ENCODE measurements at regions not wholly inside any gene's neighbourhood (a gene's known extent, or its start where the extent isn't known, plus 50 kb on each side); places are given as distances from the start of the nearest gene placed in this dataset.

- intact Hi-C loops (cut with micrococcal nuclease): no loop called here
- peaks cover 0 to 15% of the 10 kb centered on the region in 2 experiments; a peak in 2 of 4 replicates for H3K9me3 ChIP-seq (ENCODE audit: control insufficient read depth in 1 of 2, insufficient read depth in 1 of 2, low read depth in 1 of 2, low read length in 2 of 2)
- H2AFZ ChIP-seq (ENCODE audit: low read depth, low read length, poor library complexity, severe bottlenecking): no peak overlapping the region
- H3K79me2 ChIP-seq (ENCODE audit: insufficient read depth, low read length): no peaks in the 10 kb centered on the region
- H3K36me3 ChIP-seq (ENCODE audit: control insufficient read depth in 1 of 2, insufficient read depth in 2 of 2, low read length in 2 of 2): no peaks in the 10 kb centered on the region
- no peak overlapping the region for H3K27ac ChIP-seq (ENCODE audit: low read depth, low read length)
- no peaks in the 10 kb centered on the region for H4K20me1 ChIP-seq (ENCODE audit: insufficient read depth)
- ChIA-PET CTCF (no interaction called here), RAD21 (ENCODE audit: low non-redundant PET in 1 of 2, low total read pairs in 2 of 2, uncharacterized antibody in 2 of 2, unreplicated experiment in 2 of 2) (no interaction called here), POLR2A (no interaction called here)
- no peak overlapping the region for H3K4me3 ChIP-seq (replicated peaks in 1 of 2; ENCODE audit: low read depth in 1 of 2, low read length in 2 of 2)
- no peaks in the 10 kb centered on the region for H3K9me2 ChIP-seq (ENCODE audit: insufficient read depth)
- H3K4me1 ChIP-seq (ENCODE audit: control insufficient read depth in 1 of 2, insufficient read depth in 2 of 2, low read length in 2 of 2): no peaks in the 10 kb centered on the region
- H3K4me2 ChIP-seq (ENCODE audit: low read length): no peak overlapping the region
- ATAC-seq (no peak), DNase-seq (ENCODE audit: low read depth, low spot score) (no peak)
- no TSS peak for BruUV-seq (replicated peaks)
- TF ChIP-seq TCF7L2 (IDR thresholded peaks at IDR 0.05; ENCODE audit: borderline replicate concordance, extremely low read depth, insufficient read depth, insufficient read length) (no peak), POLR2AphosphoS5 (IDR thresholded peaks at IDR 0.05; ENCODE audit: low read depth, low read length) (no peak), ATF3 (IDR thresholded peaks at IDR 0.05) (no peak), SIN3A (IDR thresholded peaks at IDR 0.05; ENCODE audit: low read depth) (no peak), JUND (IDR thresholded peaks at IDR 0.05) (no peak), ZNF274 (IDR thresholded peaks at IDR 0.05; ENCODE audit: low read depth, low read length) (no peak), CTCF (IDR thresholded peaks at IDR 0.05 in 2 of 3, conservative IDR thresholded peaks at IDR 0.05 in 1 of 3; ENCODE audit: borderline replicate concordance in 1 of 3, insufficient read depth in 1 of 3, low read depth in 2 of 3, low read length in 2 of 3) (no peak), FOSL1 (IDR thresholded peaks at IDR 0.05; ENCODE audit: low read depth) (no peak), ELF1 (IDR thresholded peaks at IDR 0.05; ENCODE audit: borderline replicate concordance, low read depth) (no peak), ZFX (IDR thresholded peaks at IDR 0.05) (no peak), REST (IDR thresholded peaks at IDR 0.05; ENCODE audit: low read depth) (no peak), CBX3 (IDR thresholded peaks at IDR 0.05; ENCODE audit: low read depth) (no peak), SP1 (IDR thresholded peaks at IDR 0.05; ENCODE audit: low read depth) (no peak), EGR1 (IDR thresholded peaks at IDR 0.05; ENCODE audit: low read depth) (no peak), EZH2 (IDR thresholded peaks at IDR 0.05) (no peak), EZH2phosphoT487 (IDR thresholded peaks at IDR 0.05; ENCODE audit: borderline replicate concordance) (no peak), MAX (IDR thresholded peaks at IDR 0.05) (no peak), YY1 (IDR thresholded peaks at IDR 0.05; ENCODE audit: extremely low read depth, insufficient replicate concordance, low read depth, low read length) (no peak), POLR2A (IDR thresholded peaks at IDR 0.05; ENCODE audit: borderline replicate concordance, extremely low read depth, insufficient read depth, insufficient read length) (no peak), SRF (IDR thresholded peaks at IDR 0.05; ENCODE audit: low read depth) (no peak)
- H3K9ac ChIP-seq (ENCODE audit: low read length): no peak overlapping the region
- no peaks in the 10 kb centered on the region for H3K27me3 ChIP-seq (ENCODE audit: insufficient read depth, low read length)
Observed at GRCh38 chr9:119429302-119429701, 60.1 kb upstream of the BRINP1 start.

Data from HCT116 (cell line).